ENCODE measurements at regions not wholly inside any gene's neighbourhood (a gene's known extent, or its start where the extent isn't known, plus 50 kb on each side); places are given as distances from the start of the nearest gene placed in this dataset.

DNA sequence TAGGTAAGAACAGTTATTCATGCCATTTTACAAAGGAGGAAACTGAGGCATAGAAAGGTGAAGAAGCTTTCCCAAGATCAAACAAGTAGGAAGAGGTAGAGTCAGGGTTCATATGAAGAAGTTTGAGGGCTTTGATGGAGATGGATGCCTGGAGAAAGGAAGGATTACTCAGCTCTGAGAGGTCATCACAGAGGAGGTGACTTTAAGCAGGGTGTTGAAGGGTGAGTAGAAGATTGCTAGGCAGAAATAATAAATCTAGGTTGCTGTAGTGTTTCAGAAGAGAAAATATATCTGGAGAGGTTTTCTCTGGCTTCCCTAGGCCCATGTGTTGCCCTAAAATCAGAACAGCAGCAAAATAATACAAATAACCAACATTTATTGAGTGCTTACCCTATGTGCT, 196.3 kb downstream of the PALM2AKAP2 start:
- no peaks in the 10 kb centered on the region for H3K9me3 ChIP-seq (ENCODE audit: control insufficient read depth in 1 of 2, insufficient read depth in 1 of 2, low read length in 2 of 2)
- POLR2A ChIA-PET: no interaction called here

DNA sequence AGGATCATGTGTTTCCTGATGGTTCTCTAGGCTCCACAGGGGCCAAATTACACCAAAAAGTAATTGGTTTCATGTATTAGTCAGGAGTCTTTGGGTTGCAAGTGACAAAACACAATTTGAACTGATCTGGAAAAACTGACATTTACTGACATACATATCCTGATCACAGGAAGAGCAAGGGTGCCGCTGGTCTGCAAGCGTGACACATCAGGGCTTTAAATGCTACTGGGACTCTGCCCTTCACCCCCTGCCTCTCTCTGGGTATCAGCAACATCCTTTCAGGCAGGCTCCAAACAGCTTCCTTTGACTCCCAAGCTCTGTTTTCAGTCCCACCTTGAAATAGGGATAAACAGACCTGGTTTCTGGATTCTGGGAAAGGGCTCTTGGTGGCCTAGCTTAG, 197.5 kb downstream of the PALM2AKAP2 start:
- H3K4me1 Mint-ChIP-seq (ENCODE audit: low read depth): peaks cover 24% of the 10 kb centered on the region
- H3K27ac ChIP-seq (ENCODE audit: low read depth in 1 of 2, low read length in 2 of 2): no peak overlapping the region
- H3K9me3 Mint-ChIP-seq: peaks cover 5% of the 10 kb centered on the region
- intact Hi-C loops (cut with DNase I, micrococcal nuclease): no loop called here
- H3K27ac Mint-ChIP-seq: no peak overlapping the region
- CTCF ChIA-PET: no interaction called here
- POLR2A ChIA-PET: interaction anchor here (1.1 kb wide), 1 partner anchor 9 kb away, joined by 4 read pairs; no protein-coding TSS in a partner anchor
- no peaks in the 10 kb centered on the region for H3K36me3 Mint-ChIP-seq (ENCODE audit: low read depth)
- H3K4me1 ChIP-seq (ENCODE audit: insufficient read depth, low read length): peaks cover 16% of the 10 kb centered on the region
- no peaks in the 10 kb centered on the region for H3K36me3 ChIP-seq (ENCODE audit: insufficient read depth, low read length)
- TF ChIP-seq, protein P1, sequence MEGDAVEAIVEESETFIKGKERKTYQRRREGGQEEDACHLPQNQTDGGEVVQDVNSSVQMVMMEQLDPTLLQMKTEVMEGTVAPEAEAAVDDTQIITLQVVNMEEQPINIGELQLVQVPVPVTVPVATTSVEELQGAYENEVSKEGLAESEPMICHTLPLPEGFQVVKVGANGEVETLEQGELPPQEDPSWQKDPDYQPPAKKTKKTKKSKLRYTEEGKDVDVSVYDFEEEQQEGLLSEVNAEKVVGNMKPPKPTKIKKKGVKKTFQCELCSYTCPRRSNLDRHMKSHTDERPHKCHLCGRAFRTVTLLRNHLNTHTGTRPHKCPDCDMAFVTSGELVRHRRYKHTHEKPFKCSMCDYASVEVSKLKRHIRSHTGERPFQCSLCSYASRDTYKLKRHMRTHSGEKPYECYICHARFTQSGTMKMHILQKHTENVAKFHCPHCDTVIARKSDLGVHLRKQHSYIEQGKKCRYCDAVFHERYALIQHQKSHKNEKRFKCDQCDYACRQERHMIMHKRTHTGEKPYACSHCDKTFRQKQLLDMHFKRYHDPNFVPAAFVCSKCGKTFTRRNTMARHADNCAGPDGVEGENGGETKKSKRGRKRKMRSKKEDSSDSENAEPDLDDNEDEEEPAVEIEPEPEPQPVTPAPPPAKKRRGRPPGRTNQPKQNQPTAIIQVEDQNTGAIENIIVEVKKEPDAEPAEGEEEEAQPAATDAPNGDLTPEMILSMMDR (IDR thresholded peaks at IDR 0.05): no peak
- no peaks in the 10 kb centered on the region for H3K27me3 ChIP-seq (ENCODE audit: control insufficient read depth in 1 of 2, insufficient read depth in 2 of 2, low read length in 2 of 2)
- H3K9me3 ChIP-seq (ENCODE audit: control insufficient read depth in 1 of 2, insufficient read depth in 1 of 2, low read length in 2 of 2): no peaks in the 10 kb centered on the region
- DNase-seq (no peak), ATAC-seq (ENCODE audit: poor library complexity) (no peak)
- no peaks in the 10 kb centered on the region for H3K27me3 Mint-ChIP-seq
- no peak overlapping the region for H3K4me3 ChIP-seq (ENCODE audit: low read length)
- no peak overlapping the region for H3K4me3 Mint-ChIP-seq

More for the DNA sequence above, 196.3 kb downstream of the PALM2AKAP2 start:
- Histone ChIP-seq H3K4me3 (ENCODE audit: low read length) (no peak overlapping the region), H3K36me3 (ENCODE audit: insufficient read depth, low read length) (no peaks in the 10 kb centered on the region), H3K27me3 (ENCODE audit: control insufficient read depth in 1 of 2, insufficient read depth in 2 of 2, low read length in 2 of 2) (no peaks in the 10 kb centered on the region), H3K27ac (ENCODE audit: low read depth in 1 of 2, low read length in 2 of 2) (no peak overlapping the region), H3K4me1 (ENCODE audit: insufficient read depth, low read length) (peaks cover 26% of the 10 kb centered on the region)
- ATAC-seq (ENCODE audit: poor library complexity) (no peak), DNase-seq (no peak)
- no peaks in the 10 kb centered on the region for H3K27me3 Mint-ChIP-seq
- no peaks in the 10 kb centered on the region for H3K9me3 Mint-ChIP-seq
- CTCF ChIA-PET: no interaction called here
- intact Hi-C loops (cut with DNase I, micrococcal nuclease): no loop called here
- H3K36me3 Mint-ChIP-seq (ENCODE audit: low read depth): no peaks in the 10 kb centered on the region
- TF ChIP-seq, protein P1 (IDR thresholded peaks at IDR 0.05): no peak
- H3K4me1 Mint-ChIP-seq (ENCODE audit: low read depth): peaks cover 34% of the 10 kb centered on the region
- H3K4me3 Mint-ChIP-seq: no peak overlapping the region
- H3K27ac Mint-ChIP-seq: no peak overlapping the region

DNA sequence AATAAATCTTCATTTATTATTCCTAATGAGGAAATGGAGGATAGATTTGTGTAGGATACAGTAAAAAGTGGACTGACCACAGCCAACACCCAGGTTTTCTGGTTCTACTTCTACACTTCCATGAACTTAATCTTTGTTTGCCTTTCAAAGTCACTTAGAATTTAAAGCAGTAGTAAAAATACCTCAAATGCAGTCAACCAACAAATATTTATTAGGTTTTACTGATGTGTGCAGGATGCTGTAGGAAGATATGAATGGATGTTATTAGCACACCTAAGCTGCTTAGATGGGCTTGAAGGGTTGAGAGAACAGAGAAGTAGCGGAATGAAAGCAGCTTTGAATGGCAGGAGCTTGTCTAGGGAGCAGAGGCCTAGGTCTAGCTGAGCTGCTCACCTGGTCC, 201.1 kb downstream of the PALM2AKAP2 start:
- Histone ChIP-seq H3K4me1 (ENCODE audit: insufficient read depth, low read length) (no peaks in the 10 kb centered on the region), H3K4me3 (ENCODE audit: low read length) (no peak overlapping the region), H3K9me3 (ENCODE audit: control insufficient read depth in 1 of 2, insufficient read depth in 1 of 2, low read length in 2 of 2) (no peaks in the 10 kb centered on the region), H3K36me3 (ENCODE audit: insufficient read depth, low read length) (no peaks in the 10 kb centered on the region), H3K27ac (ENCODE audit: low read depth in 1 of 2, low read length in 2 of 2) (no peak overlapping the region), H3K27me3 (ENCODE audit: control insufficient read depth in 1 of 2, insufficient read depth in 2 of 2, low read length in 2 of 2) (no peaks in the 10 kb centered on the region)
- no peaks in the 10 kb centered on the region for H3K36me3 Mint-ChIP-seq (ENCODE audit: low read depth)
- H3K9me3 Mint-ChIP-seq: peaks cover 5% of the 10 kb centered on the region
- TF ChIP-seq, protein P1 (IDR thresholded peaks at IDR 0.05): no peak
- intact Hi-C loops (cut with DNase I, micrococcal nuclease): no loop called here
- no peaks in the 10 kb centered on the region for H3K4me1 Mint-ChIP-seq (ENCODE audit: low read depth)
- no peak for DNase-seq
- ChIA-PET CTCF (no interaction called here), POLR2A (no interaction called here)
- no peak for ATAC-seq (ENCODE audit: poor library complexity)
- H3K27ac Mint-ChIP-seq: no peak overlapping the region
- no peak overlapping the region for H3K4me3 Mint-ChIP-seq
- H3K27me3 Mint-ChIP-seq: no peaks in the 10 kb centered on the region
